Body of pancreas (tissue), 4 donors: ENCODE measurements at regions not wholly inside any gene's neighbourhood (a gene's known extent, or its start where the extent isn't known, plus 50 kb on each side); places are given as distances from the start of the nearest gene placed in this dataset.
A peak's percentile ranks its signal among the peaks of the same experiment; 100 is the strongest.

Source experiments
- ATAC-seq: fragments of 150-250 bp; one replicate; pipeline ENCODE4 v1.9.1; 2016
- DNase-seq, 4 donors: peaks; one replicate each; pipeline ENCODE4 v3.0.0-alpha.2; 2019
- H3K27ac ChIP-seq, 4 donors: fragments of 200-600 bp; sonication (generic); 1 replicate in 3 of 4; 2 replicates in 1 of 4; pipeline versions ENCODE4 v1.5.1 to v1.6.1; 2016 to 2019; ENCODE audit warnings: mild to moderate bottlenecking in 1 of 4, mixed read lengths in 1 of 4, moderate library complexity in 1 of 4
- H3K27me3 ChIP-seq, 2 donors: fragments of 200-600 bp; sonication (generic); one replicate each; pipeline ENCODE4 v1.6.0; 2016; ENCODE audit warnings: mild to moderate bottlenecking in 1 of 2
- H3K36me3 ChIP-seq, 2 donors: fragments of 200-600 bp; sonication (generic); replicated peaks in 1 of 2; 2 replicates each; pipeline ENCODE4 v1.5.1; 2016; ENCODE audit warnings: low read depth in 2 of 2; ENCODE audit not compliant: insufficient read depth in 1 of 2
- H3K4me1 ChIP-seq: fragments of 200-600 bp; sonication (generic); one replicate; pipeline ENCODE4 v1.6.0; 2016
- H3K4me3 ChIP-seq, 2 donors: fragments of 200-600 bp; sonication (generic); 1 replicate in 1 of 2; 2 replicates in 1 of 2; pipeline ENCODE4 v1.5.1; 2016 to 2019
- H3K9me3 ChIP-seq, 3 donors: fragments of 200-600 bp; sonication (generic); 1 replicate in 2 of 3; 2 replicates in 1 of 3; pipeline ENCODE4 v1.5.1; 2016
- CTCF ChIP-seq, 7 experiments: fragments of 450-650 bp in 4 of 7; fragments of 200-600 bp in 3 of 7; sonication (generic) in 3 of 7; IDR thresholded peaks; one replicate each; pipeline ENCODE4 v1.5.1; 2016 to 2019; ENCODE audit warnings: antibody characterized with exemption in 7 of 7
- POLR2A ChIP-seq, 3 donors: fragments of 450-650 bp; IDR thresholded peaks; one replicate each; pipeline ENCODE4 v1.6.1; 2016; ENCODE audit warnings: antibody characterized with exemption in 3 of 3, mild to moderate bottlenecking in 2 of 3
- WGBS, 2 donors: methylation state at CpG; one replicate each; pipeline ENCODE4 v1.1.5; 2017; 5-methylcytosine and 5-hydroxymethylcytosine counted together
- intact Hi-C: fragments of 100-400 bp; cut with DNase I; formaldehyde crosslinking; loops from one replicate; pipeline ENCODE4 v1.15.1; 2023

- no peaks in the 10 kb centered on the region for H3K9me3 ChIP-seq
- peak; percentile 45 for ATAC-seq
- no peaks in the 10 kb centered on the region for H3K27me3 ChIP-seq
- 26 to 30% methylated on average over 7 of the region's 7 CpGs for WGBS, 2 donors
- no peak overlapping the region for H3K27ac ChIP-seq
- H3K36me3 ChIP-seq: no peaks in the 10 kb centered on the region
- peak in 1 of 4 donors; percentile 13 for DNase-seq
- no peak overlapping the region for H3K4me3 ChIP-seq
- peaks cover 10% of the 10 kb centered on the region for H3K4me1 ChIP-seq
- intact Hi-C loops: no loop called here
- TF ChIP-seq CTCF (IDR thresholded peaks at IDR 0.05) (no peak), POLR2A (IDR thresholded peaks at IDR 0.05) (no peak)
These were observed 284.4 kb downstream of the ENC1 start for GRCh38 chr5:74356009-74356695.

DNA sequence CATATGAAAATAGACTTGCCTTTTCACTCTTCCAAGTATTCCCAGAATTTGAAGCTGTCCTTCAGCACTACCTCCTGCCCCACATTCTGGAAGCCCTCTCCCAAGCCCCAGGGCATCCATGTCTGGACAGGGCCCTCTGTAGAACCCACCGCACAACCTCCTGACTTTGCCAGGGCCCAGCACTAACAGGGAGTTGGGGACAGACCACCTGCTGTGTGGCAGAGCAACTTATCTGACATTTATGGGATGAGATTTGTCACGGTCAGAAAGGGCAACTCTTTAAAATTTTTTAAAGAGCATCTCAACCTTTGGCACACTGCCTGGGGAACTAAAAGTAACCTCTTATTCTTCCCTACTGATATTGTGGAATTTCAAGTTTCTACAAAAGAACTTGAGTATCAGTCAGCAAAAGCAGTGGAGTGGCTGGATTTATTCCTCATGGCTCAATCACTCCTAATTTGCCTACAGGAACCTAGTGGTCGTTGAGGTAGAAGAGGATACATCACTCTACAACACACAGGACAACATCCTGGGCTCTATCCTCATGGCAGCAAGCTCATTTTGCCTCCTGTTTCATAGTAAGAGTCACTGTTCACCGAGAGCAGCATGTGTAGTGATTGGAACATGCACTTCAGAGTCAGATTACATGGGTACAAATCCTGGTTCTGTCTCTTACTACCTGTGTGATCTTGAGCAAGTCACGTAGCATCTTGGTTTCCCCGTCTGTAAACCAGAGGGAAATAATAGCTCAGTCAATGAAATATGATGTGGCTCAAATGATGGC, 285.3 kb downstream of the ENC1 start:
- no peak for ATAC-seq
- Histone ChIP-seq H3K27ac (no peak overlapping the region), H3K36me3 (no peaks in the 10 kb centered on the region), H3K27me3 (no peaks in the 10 kb centered on the region), H3K9me3 (no peaks in the 10 kb centered on the region), H3K4me3 (no peak overlapping the region), H3K4me1 (peaks cover 10% of the 10 kb centered on the region)
- intact Hi-C loops: no loop called here
- DNase-seq: no peak
- TF ChIP-seq POLR2A (IDR thresholded peaks at IDR 0.05): no peak
- TF ChIP-seq CTCF (IDR thresholded peaks at IDR 0.05): no peak
- 87 to 94% methylated on average over 6 of the region's 6 CpGs for WGBS, 2 donors

DNA sequence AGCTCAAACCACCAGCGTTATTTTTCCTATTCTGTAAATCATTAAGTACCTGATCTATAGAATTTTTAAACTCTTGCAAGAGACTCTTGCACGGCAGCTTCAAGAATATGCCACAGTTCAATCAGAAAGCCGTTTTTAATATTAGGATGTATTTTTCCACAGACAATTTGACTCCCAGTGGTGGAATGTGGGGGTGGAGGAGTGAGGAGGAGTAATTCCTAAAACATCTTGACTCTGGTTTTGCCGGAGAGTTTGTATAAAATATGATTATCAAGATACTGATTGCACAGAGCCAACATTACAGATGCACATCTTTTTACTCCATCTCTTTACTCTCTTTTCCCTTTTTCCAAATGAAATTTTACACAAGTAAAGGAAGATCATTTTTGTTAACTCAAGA, 288.3 kb downstream of the ENC1 start:
- H3K36me3 ChIP-seq: no peaks in the 10 kb centered on the region
- no peaks in the 10 kb centered on the region for H3K27me3 ChIP-seq
- H3K27ac ChIP-seq: no peak overlapping the region
- peaks cover 10% of the 10 kb centered on the region for H3K4me1 ChIP-seq
- DNase-seq (no peak), ATAC-seq (no peak)
- TF ChIP-seq POLR2A (IDR thresholded peaks at IDR 0.05): no peak
- TF ChIP-seq CTCF (IDR thresholded peaks at IDR 0.05): no peak
- intact Hi-C loops: no loop called here
- H3K9me3 ChIP-seq: no peaks in the 10 kb centered on the region
- H3K4me3 ChIP-seq: no peak overlapping the region
- WGBS, 2 donors: 50 to 55% methylated on average over 4 of the region's 4 CpGs

- 64 to 78% methylated on average over 5 of the region's 5 CpGs for WGBS, 2 donors
These were observed 297.4 kb downstream of the ENC1 start for GRCh38 chr5:74342948-74343682.

More at GRCh38 chr5:74342948-74343682, 297.4 kb downstream of the ENC1 start:
- Histone ChIP-seq H3K27me3 (no peaks in the 10 kb centered on the region), H3K27ac (no peak overlapping the region), H3K36me3 (no peaks in the 10 kb centered on the region), H3K4me3 (no peak overlapping the region), H3K9me3 (no peaks in the 10 kb centered on the region), H3K4me1 (no peaks in the 10 kb centered on the region)
- TF ChIP-seq POLR2A (IDR thresholded peaks at IDR 0.05) (no peak), CTCF (IDR thresholded peaks at IDR 0.05) (no peak)
- DNase-seq (no peak), ATAC-seq (no peak)
- intact Hi-C loops: no loop called here
